ENCODE measurements at regions not wholly inside any gene's neighbourhood (a gene's known extent, or its start where the extent isn't known, plus 50 kb on each side); places are given as distances from the start of the nearest gene placed in this dataset.
"Not testable (repeated sequence)": the region's sequence is repeated elsewhere in the genome, so short reads cannot be mapped to it uniquely, and the experiment has no call there.

GRCh38 chr2:228919808-228920207, 351.3 kb downstream of the PID1 start:
- H3K4me3 ChIP-seq (replicated peaks in 1 of 2; ENCODE audit: low read depth in 2 of 2, low read length in 2 of 2) = no peak overlapping the region
- no peak for DNase-seq (ENCODE audit: low read depth in 2 of 2)
- TF ChIP-seq CTCF (IDR thresholded peaks at IDR 0.05; ENCODE audit: low read depth, low read length) = no peak

GRCh38 chr2:228917220-228917619, 353.9 kb downstream of the PID1 start:
- DNase-seq (ENCODE audit: low read depth in 2 of 2) = peak; percentile 68 to 82
- TF ChIP-seq CTCF (IDR thresholded peaks at IDR 0.05; ENCODE audit: low read depth, low read length) = no peak
- H3K4me3 ChIP-seq (replicated peaks in 1 of 2; ENCODE audit: low read depth in 2 of 2, low read length in 2 of 2) = no peak overlapping the region

GRCh38 chr2:228916416-228917090, 354.5 kb downstream of the PID1 start:
- H3K4me3 ChIP-seq (replicated peaks in 1 of 2; ENCODE audit: low read depth in 2 of 2, low read length in 2 of 2) = no peak overlapping the region
- no peak for DNase-seq (ENCODE audit: low read depth in 2 of 2)
- no peak for TF ChIP-seq CTCF (IDR thresholded peaks at IDR 0.05; ENCODE audit: low read depth, low read length)

GRCh38 chr2:228913176-228913575, 357.9 kb downstream of the PID1 start:
- no peak for TF ChIP-seq CTCF (IDR thresholded peaks at IDR 0.05; ENCODE audit: low read depth, low read length)

GRCh38 chr2:228910872-228911271, 360.2 kb downstream of the PID1 start:
- not testable (repeated sequence) for DNase-seq (ENCODE audit: low read depth in 2 of 2); H3K4me3 ChIP-seq (replicated peaks in 1 of 2; ENCODE audit: low read depth in 2 of 2, low read length in 2 of 2)

More at GRCh38 chr2:228913176-228913575, 357.9 kb downstream of the PID1 start:
- no peak overlapping the region for H3K4me3 ChIP-seq (replicated peaks in 1 of 2; ENCODE audit: low read depth in 2 of 2, low read length in 2 of 2)
- DNase-seq (ENCODE audit: low read depth in 2 of 2) = no peak

GRCh38 chr2:228902176-228902575, 368.9 kb downstream of the PID1 start:
- H3K4me3 ChIP-seq (replicated peaks in 1 of 2; ENCODE audit: low read depth in 2 of 2, low read length in 2 of 2) = no peak overlapping the region
- TF ChIP-seq CTCF (IDR thresholded peaks at IDR 0.05; ENCODE audit: low read depth, low read length) = no peak

GRCh38 chr2:228901531-228901930, 369.6 kb downstream of the PID1 start:
- no peak for TF ChIP-seq CTCF (IDR thresholded peaks at IDR 0.05; ENCODE audit: low read depth, low read length)
- DNase-seq (ENCODE audit: low read depth in 2 of 2) = no peak
- H3K4me3 ChIP-seq (replicated peaks in 1 of 2; ENCODE audit: low read depth in 2 of 2, low read length in 2 of 2) = no peak overlapping the region

More at GRCh38 chr2:228902176-228902575, 368.9 kb downstream of the PID1 start:
- no peak for DNase-seq (ENCODE audit: low read depth in 2 of 2)
